ENCODE measurements at regions not wholly inside any gene's neighbourhood (a gene's known extent, or its start where the extent isn't known, plus 50 kb on each side); places are given as distances from the start of the nearest gene placed in this dataset.

- ATAC-seq: no peak
- no peaks in the 10 kb centered on the region for H3F3A ChIP-seq (replicated peaks; ENCODE audit: low read depth)
- H3K27me3 Mint-ChIP-seq (ENCODE audit: insufficient read depth, low read depth, poor library complexity): peaks cover 4% of the 10 kb centered on the region
- no peaks in the 10 kb centered on the region for H3K36me3 ChIP-seq (ENCODE audit: insufficient read depth)
- DNase-seq (ENCODE audit: low spot score): no peak
- no peak overlapping the region for H2AFZ ChIP-seq
- no peak overlapping the region; the same call in 1 of the 2 replicates for H3K4me2 ChIP-seq
- no peaks in the 10 kb centered on the region for H3K27me3 ChIP-seq (ENCODE audit: insufficient read depth)
- peaks cover 13% of the 10 kb centered on the region for H3K4me1 ChIP-seq (ENCODE audit: insufficient read depth)
- H3K27ac Mint-ChIP-seq: no peak overlapping the region
- peaks cover 21% of the 10 kb centered on the region for H3K4me1 Mint-ChIP-seq
- H4K20me1 ChIP-seq (replicated peaks; ENCODE audit: insufficient read depth): no peaks in the 10 kb centered on the region
- no peak overlapping the region for H3K4me3 Mint-ChIP-seq
- H3K79me2 ChIP-seq (replicated peaks; ENCODE audit: insufficient read depth): no peaks in the 10 kb centered on the region
- no peak overlapping the region for H3K27ac ChIP-seq (ENCODE audit: low read depth)
- peaks cover 10% of the 10 kb centered on the region; the same call in 1 of the 3 replicates for H3K36me3 Mint-ChIP-seq (ENCODE audit: low read depth)
- TF ChIP-seq ZNF114 (CRISPR knock-in tag; IDR thresholded peaks at IDR 0.05): no peak
- TF ChIP-seq REST (IDR thresholded peaks at IDR 0.05; ENCODE audit: unreplicated experiment): no peak
- no peak for TF ChIP-seq ZNF331 (CRISPR knock-in tag; IDR thresholded peaks at IDR 0.05; ENCODE audit: low read depth)
- H3K4me3 ChIP-seq: no peak overlapping the region
- H3K9me3 Mint-ChIP-seq: peaks cover 12% of the 10 kb centered on the region
- 0 out of 2 replicates have a peak, but pooled peaks cover 6% of the 10 kb centered on the region for H3K9me2 ChIP-seq (ENCODE audit: insufficient read depth)
These were observed 1085.1 kb downstream of the SORCS3 start for GRCh38 chr10:105726149-105726548.

GRCh38 chr10:105725007-105725406, 1083.9 kb downstream of the SORCS3 start:
- H3K36me3 Mint-ChIP-seq (ENCODE audit: low read depth): peaks cover 10% of the 10 kb centered on the region; the same call in 1 of the 3 replicates
- Histone ChIP-seq H3K4me2 (no peak overlapping the region), H3K4me1 (ENCODE audit: insufficient read depth) (peaks cover 13% of the 10 kb centered on the region), H3K4me3 (no peak overlapping the region), H3K36me3 (ENCODE audit: insufficient read depth) (no peaks in the 10 kb centered on the region), H3K27ac (ENCODE audit: low read depth) (no peak overlapping the region), H2AFZ (no peak overlapping the region), H3F3A (replicated peaks; ENCODE audit: low read depth) (no peaks in the 10 kb centered on the region), H3K79me2 (replicated peaks; ENCODE audit: insufficient read depth) (no peaks in the 10 kb centered on the region), H4K20me1 (replicated peaks; ENCODE audit: insufficient read depth) (no peaks in the 10 kb centered on the region), H3K9me2 (ENCODE audit: insufficient read depth) (0 out of 2 replicates have a peak, but pooled peaks cover 6% of the 10 kb centered on the region), H3K27me3 (ENCODE audit: insufficient read depth) (no peaks in the 10 kb centered on the region)
- H3K27me3 Mint-ChIP-seq (ENCODE audit: insufficient read depth, low read depth, poor library complexity): peaks cover 4% of the 10 kb centered on the region
- peaks cover 21% of the 10 kb centered on the region for H3K4me1 Mint-ChIP-seq
- no peak for DNase-seq (ENCODE audit: low spot score)
- H3K4me3 Mint-ChIP-seq: no peak overlapping the region
- ATAC-seq: no peak
- no peak overlapping the region for H3K27ac Mint-ChIP-seq
- H3K9me3 Mint-ChIP-seq: peaks cover 12% of the 10 kb centered on the region
- no peak for TF ChIP-seq JUNB (IDR thresholded peaks at IDR 0.05; ENCODE audit: unreplicated experiment)

- Histone ChIP-seq H3K27me3 (ENCODE audit: insufficient read depth) (no peaks in the 10 kb centered on the region), H3K9me2 (ENCODE audit: insufficient read depth) (peaks cover 3% of the 10 kb centered on the region), H3K27ac (ENCODE audit: low read depth) (no peak overlapping the region), H3K4me1 (ENCODE audit: insufficient read depth) (no peaks in the 10 kb centered on the region), H4K20me1 (replicated peaks; ENCODE audit: insufficient read depth) (no peaks in the 10 kb centered on the region), H3F3A (replicated peaks; ENCODE audit: low read depth) (no peaks in the 10 kb centered on the region), H3K4me2 (no peak overlapping the region), H2AFZ (no peak overlapping the region), H3K79me2 (replicated peaks; ENCODE audit: insufficient read depth) (no peaks in the 10 kb centered on the region), H3K36me3 (ENCODE audit: insufficient read depth) (no peaks in the 10 kb centered on the region), H3K4me3 (no peak overlapping the region)
- Mint-ChIP-seq H3K4me1 (no peaks in the 10 kb centered on the region), H3K27ac (no peak overlapping the region), H3K9me3 (no peaks in the 10 kb centered on the region; the same call in 2 of the 3 replicates), H3K27me3 (ENCODE audit: insufficient read depth, low read depth, poor library complexity) (no peaks in the 10 kb centered on the region), H3K36me3 (ENCODE audit: low read depth) (no peaks in the 10 kb centered on the region), H3K4me3 (no peak overlapping the region)
- TF ChIP-seq EZH2 (IDR thresholded peaks at IDR 0.05; ENCODE audit: low read depth, unreplicated experiment) (no peak), CREB1 (CRISPR knock-in tag; IDR thresholded peaks at IDR 0.05; ENCODE audit: low read depth) (no peak)
- no peak for DNase-seq (ENCODE audit: low spot score)
- no peak for ATAC-seq
These were observed 1077.3 kb downstream of the SORCS3 start for GRCh38 chr10:105718207-105718995.

All from GM23338 (cell line).